ENCODE measurements at regions not wholly inside any gene's neighbourhood (a gene's known extent, or its start where the extent isn't known, plus 50 kb on each side); places are given as distances from the start of the nearest gene placed in this dataset.

GRCh38 chr1:86233403-86233802 lies 76.8 kb upstream of the COL24A1 start:
- Histone ChIP-seq H3K27me3 (replicated peaks; ENCODE audit: insufficient read depth) (no peaks in the 10 kb centered on the region), H3K36me3 (no peaks in the 10 kb centered on the region), H3K4me3 (no peak overlapping the region), H3K9me3 (no peaks in the 10 kb centered on the region), H3K27ac (no peak overlapping the region), H3K4me1 (ENCODE audit: control insufficient read depth in 1 of 2, low read depth in 2 of 2) (no peaks in the 10 kb centered on the region)
- DNase-seq (ENCODE audit: low spot score) = no peak
- TF ChIP-seq CTCF (IDR thresholded peaks at IDR 0.05) = no peak
- ATAC-seq (ENCODE audit: insufficient number of reproducible peaks, low FRiP score, low read depth) = no peak

GRCh38 chr1:86231076-86231475 lies 74.5 kb upstream of the COL24A1 start:
- no peak for TF ChIP-seq CTCF (IDR thresholded peaks at IDR 0.05)
- DNase-seq (ENCODE audit: low spot score) = no peak
- H3K36me3 ChIP-seq = no peaks in the 10 kb centered on the region
- H3K27me3 ChIP-seq (replicated peaks; ENCODE audit: insufficient read depth) = no peaks in the 10 kb centered on the region
- no peak overlapping the region for H3K27ac ChIP-seq
- H3K4me1 ChIP-seq (ENCODE audit: control insufficient read depth in 1 of 2, low read depth in 2 of 2) = peaks cover 0 to under 1% of the 10 kb centered on the region in 2 donors
- H3K9me3 ChIP-seq = no peaks in the 10 kb centered on the region
- no peak overlapping the region for H3K4me3 ChIP-seq
- no peak for ATAC-seq (ENCODE audit: insufficient number of reproducible peaks, low FRiP score, low read depth)

GRCh38 chr1:86229405-86229975 lies 72.9 kb upstream of the COL24A1 start:
- Histone ChIP-seq H3K9me3 (no peaks in the 10 kb centered on the region), H3K27ac (no peak overlapping the region), H3K4me1 (ENCODE audit: control insufficient read depth in 1 of 2, low read depth in 2 of 2) (peaks cover 2 to 14% of the 10 kb centered on the region in 2 donors), H3K36me3 (no peaks in the 10 kb centered on the region), H3K4me3 (no peak overlapping the region), H3K27me3 (replicated peaks; ENCODE audit: insufficient read depth) (no peaks in the 10 kb centered on the region)
- DNase-seq (ENCODE audit: low spot score) (no peak), ATAC-seq (ENCODE audit: insufficient number of reproducible peaks, low FRiP score, low read depth) (no peak)
- TF ChIP-seq CTCF (IDR thresholded peaks at IDR 0.05) = no peak

- Histone ChIP-seq H3K27ac (no peak overlapping the region), H3K27me3 (replicated peaks; ENCODE audit: insufficient read depth) (no peaks in the 10 kb centered on the region), H3K9me3 (no peaks in the 10 kb centered on the region), H3K4me3 (no peak overlapping the region), H3K36me3 (no peaks in the 10 kb centered on the region), H3K4me1 (ENCODE audit: control insufficient read depth in 1 of 2, low read depth in 2 of 2) (peaks cover 2 to 17% of the 10 kb centered on the region in 2 donors)
- TF ChIP-seq CTCF (IDR thresholded peaks at IDR 0.05) = no peak
- no peak for DNase-seq (ENCODE audit: low spot score)
- no peak for ATAC-seq (ENCODE audit: insufficient number of reproducible peaks, low FRiP score, low read depth)
Measured at GRCh38 chr1:86228546-86228945, 72.0 kb upstream of the COL24A1 start.

- Histone ChIP-seq H3K4me3 (no peak overlapping the region), H3K27me3 (replicated peaks; ENCODE audit: insufficient read depth) (no peaks in the 10 kb centered on the region), H3K27ac (no peak overlapping the region), H3K9me3 (no peaks in the 10 kb centered on the region), H3K4me1 (ENCODE audit: control insufficient read depth in 1 of 2, low read depth in 2 of 2) (peaks cover 2 to 17% of the 10 kb centered on the region in 2 donors), H3K36me3 (no peaks in the 10 kb centered on the region)
- no peak for TF ChIP-seq CTCF (IDR thresholded peaks at IDR 0.05)
- ATAC-seq (ENCODE audit: insufficient number of reproducible peaks, low FRiP score, low read depth) (no peak), DNase-seq (ENCODE audit: low spot score) (no peak)
Measured at GRCh38 chr1:86227026-86227425, 70.5 kb upstream of the COL24A1 start.
